Activated T-cell treated with anti-CD3 and anti-CD28 coated beads, Interleukin-2, amount 50 U/mL, for 72 hours (primary cell): ENCODE measurements at regions not wholly inside any gene's neighbourhood (a gene's known extent, or its start where the extent isn't known, plus 50 kb on each side); places are given as distances from the start of the nearest gene placed in this dataset.

Experiments used
- ATAC-seq, 2 donors: fragments of 150-1000 bp; cut with Tn5 transposase; replicated peaks in 1 of 2; 2 replicates each; pipeline ENCODE4 v1.10.0; 2021; ENCODE audit warnings: moderate library complexity in 2 of 2, mild to moderate bottlenecking in 1 of 2
- DNase-seq, 2 donors: peaks; one replicate each; pipeline ENCODE4 v3.0.0; 2021 to 2022; ENCODE audit warnings: mixed read lengths in 1 of 2
- H3K27ac Mint-ChIP-seq: one replicate; pipeline ENCODE4 v1.8.0; 2022; ENCODE audit warnings: mild to moderate bottlenecking, moderate library complexity, mixed read lengths
- H3K27me3 Mint-ChIP-seq: one replicate; pipeline ENCODE4 v1.8.0; 2022; ENCODE audit warnings: low read depth, mixed read lengths
- H3K36me3 Mint-ChIP-seq, 2 donors: one replicate each; pipeline ENCODE4 v1.8.0; 2022; ENCODE audit warnings: mixed read lengths in 2 of 2, mild to moderate bottlenecking in 1 of 2; ENCODE audit not compliant: insufficient read depth in 2 of 2
- H3K4me1 Mint-ChIP-seq: one replicate; pipeline ENCODE4 v1.8.0; 2022; ENCODE audit warnings: low read depth, mixed read lengths
- H3K4me3 Mint-ChIP-seq, 2 donors: one replicate each; pipeline ENCODE4 v1.8.0; 2022; ENCODE audit warnings: mild to moderate bottlenecking in 2 of 2, mixed read lengths in 2 of 2, moderate library complexity in 2 of 2
- H3K9me3 Mint-ChIP-seq, 2 donors: one replicate each; pipeline ENCODE4 v1.8.0; 2022; ENCODE audit warnings: mixed read lengths in 2 of 2

DNA sequence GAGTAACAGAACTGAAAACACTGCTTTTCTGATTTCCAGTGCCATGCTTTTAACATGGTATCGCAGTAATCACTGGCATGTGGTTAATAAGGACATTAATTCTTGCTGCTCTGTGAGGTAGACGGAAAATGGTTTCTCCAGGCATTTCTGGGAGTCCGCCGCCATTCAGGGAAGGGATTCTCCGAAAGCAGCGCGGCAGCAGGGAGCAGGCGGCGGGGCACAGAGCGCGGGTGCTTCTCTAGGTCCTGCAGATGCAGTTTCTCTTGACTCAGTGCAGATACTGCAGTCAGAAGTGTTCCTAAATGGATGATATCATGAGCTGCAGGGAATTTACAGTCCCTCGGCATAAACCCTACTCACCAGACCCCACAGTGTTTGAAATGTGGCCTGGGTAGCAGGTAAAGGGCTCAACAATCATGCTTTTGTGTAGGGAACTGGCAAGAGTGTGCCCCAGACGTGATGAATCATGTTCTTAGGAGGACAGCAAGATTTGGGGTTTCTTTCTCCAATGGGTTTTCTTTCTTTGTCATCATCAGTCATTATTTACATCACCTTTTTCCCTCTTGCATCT, 338.6 kb upstream of the ARGLU1 start:
- ATAC-seq = no peak
- no peak overlapping the region for H3K27ac Mint-ChIP-seq
- DNase-seq = no peak
- no peak overlapping the region for H3K4me3 Mint-ChIP-seq
- H3K27me3 Mint-ChIP-seq = no peaks in the 10 kb centered on the region
- no peaks in the 10 kb centered on the region for H3K36me3 Mint-ChIP-seq
- H3K4me1 Mint-ChIP-seq = peaks cover 5% of the 10 kb centered on the region
- peaks cover 0 to under 1% of the 10 kb centered on the region in 2 donors for H3K9me3 Mint-ChIP-seq

DNA sequence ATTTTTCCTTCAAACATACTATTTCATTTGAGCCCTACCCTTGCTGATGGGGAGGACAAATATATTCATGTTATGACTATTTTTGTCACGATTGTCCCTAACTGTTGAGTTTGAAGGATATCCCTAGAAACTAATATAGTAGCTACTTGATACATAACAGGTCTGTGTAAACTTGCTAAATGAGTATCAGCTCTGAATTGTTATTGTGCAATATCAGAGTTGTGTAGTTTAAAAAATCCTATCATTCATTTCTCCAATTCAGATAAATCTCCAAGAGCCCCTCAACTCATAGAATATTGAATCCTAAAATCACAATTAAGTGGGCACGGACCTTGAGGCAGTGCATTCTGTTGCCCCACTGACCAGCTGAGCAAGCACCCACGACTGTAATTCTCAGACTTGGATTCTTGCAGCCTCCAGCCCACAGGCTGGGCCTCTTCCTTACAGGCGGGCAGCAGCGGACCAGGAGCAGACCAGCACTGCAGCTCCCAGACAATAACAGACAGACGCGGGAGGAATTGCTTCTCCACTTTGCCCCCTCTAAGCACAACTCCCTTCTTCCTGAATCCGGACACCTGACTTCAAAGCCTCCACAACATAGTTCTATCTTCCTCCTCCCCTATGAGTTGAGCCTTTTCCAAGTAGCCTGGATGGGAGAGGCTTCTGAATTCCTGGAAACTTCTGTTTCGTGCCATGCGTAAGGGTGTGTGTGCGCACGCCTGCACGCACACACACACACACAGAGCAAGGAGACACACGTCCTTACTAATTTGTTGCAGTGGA, 337.6 kb upstream of the ARGLU1 start:
- no peaks in the 10 kb centered on the region for H3K27me3 Mint-ChIP-seq
- no peak overlapping the region for H3K27ac Mint-ChIP-seq
- H3K4me3 Mint-ChIP-seq = no peak overlapping the region
- DNase-seq (no peak), ATAC-seq (no peak)
- no peaks in the 10 kb centered on the region for H3K36me3 Mint-ChIP-seq
- H3K4me1 Mint-ChIP-seq = no peaks in the 10 kb centered on the region
- H3K9me3 Mint-ChIP-seq = no peaks in the 10 kb centered on the region

- no peak overlapping the region for H3K4me3 Mint-ChIP-seq
- no peak overlapping the region for H3K27ac Mint-ChIP-seq
- no peak for DNase-seq
- no peak for ATAC-seq
- H3K36me3 Mint-ChIP-seq = no peaks in the 10 kb centered on the region
- no peaks in the 10 kb centered on the region for H3K4me1 Mint-ChIP-seq
- H3K9me3 Mint-ChIP-seq = peaks cover 0 to 1% of the 10 kb centered on the region in 2 donors
- H3K27me3 Mint-ChIP-seq = no peaks in the 10 kb centered on the region
Observed at GRCh38 chr13:106899442-106899841, 331.5 kb upstream of the ARGLU1 start.

DNA sequence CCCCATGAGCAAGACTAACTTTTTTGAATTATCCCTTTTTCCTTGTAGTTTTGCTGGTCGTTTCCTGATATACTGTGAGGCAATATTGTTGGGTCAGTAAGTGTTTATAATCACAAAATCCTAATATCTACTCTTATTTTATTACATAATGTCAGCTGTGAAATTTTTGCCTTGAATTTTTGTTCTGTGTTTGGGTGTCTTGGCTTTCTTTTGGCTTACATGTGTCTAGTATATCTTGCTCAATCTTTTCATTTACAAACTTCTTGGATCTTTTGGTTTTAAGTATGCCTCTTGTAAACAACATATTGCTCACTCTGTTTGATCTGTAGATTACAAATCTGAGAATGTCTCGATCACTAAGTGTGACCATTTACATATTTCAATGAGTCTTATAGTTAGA, 330.3 kb upstream of the ARGLU1 start:
- Mint-ChIP-seq H3K4me3 (no peak overlapping the region), H3K27ac (no peak overlapping the region), H3K9me3 (peaks cover 0 to 1% of the 10 kb centered on the region in 2 donors), H3K4me1 (no peaks in the 10 kb centered on the region), H3K27me3 (no peaks in the 10 kb centered on the region), H3K36me3 (no peaks in the 10 kb centered on the region)
- ATAC-seq (no peak), DNase-seq (no peak)

- DNase-seq = no peak
- Mint-ChIP-seq H3K9me3 (no peaks in the 10 kb centered on the region), H3K36me3 (no peaks in the 10 kb centered on the region), H3K27me3 (no peaks in the 10 kb centered on the region), H3K4me1 (no peaks in the 10 kb centered on the region), H3K27ac (no peak overlapping the region), H3K4me3 (no peak overlapping the region)
- no peak for ATAC-seq
Observed at GRCh38 chr13:106888148-106888547, 320.2 kb upstream of the ARGLU1 start.

GRCh38 chr13:106887686-106888085, 319.7 kb upstream of the ARGLU1 start:
- no peaks in the 10 kb centered on the region for H3K27me3 Mint-ChIP-seq
- H3K9me3 Mint-ChIP-seq = no peaks in the 10 kb centered on the region

DNA sequence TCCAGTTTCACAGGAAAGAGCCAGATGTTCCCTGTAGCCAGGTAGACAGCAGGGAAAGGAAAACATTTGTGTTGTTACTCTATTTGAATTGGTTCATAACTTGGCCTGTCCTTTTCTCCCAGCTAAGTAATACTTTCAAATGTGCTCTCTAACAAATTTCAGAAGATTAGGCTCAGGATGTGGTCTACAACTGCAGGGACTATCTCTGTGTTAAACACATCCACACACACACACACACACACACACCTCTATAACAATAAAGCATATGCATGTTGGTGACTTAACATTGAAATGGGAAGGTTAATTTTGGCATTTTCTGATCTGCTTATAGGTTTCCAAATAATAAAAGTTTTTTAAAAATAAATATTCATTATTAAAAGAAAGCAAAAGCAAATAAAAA, 316.0 kb upstream of the ARGLU1 start:
- ATAC-seq = no peak
- Mint-ChIP-seq H3K4me1 (no peaks in the 10 kb centered on the region), H3K27ac (no peak overlapping the region), H3K9me3 (peaks cover 0 to 1% of the 10 kb centered on the region in 2 donors), H3K27me3 (no peaks in the 10 kb centered on the region), H3K4me3 (no peak overlapping the region), H3K36me3 (no peaks in the 10 kb centered on the region)
- no peak for DNase-seq

More at GRCh38 chr13:106887686-106888085, 319.7 kb upstream of the ARGLU1 start:
- no peak for ATAC-seq
- H3K4me1 Mint-ChIP-seq = no peaks in the 10 kb centered on the region
- H3K27ac Mint-ChIP-seq = no peak overlapping the region
- no peaks in the 10 kb centered on the region for H3K36me3 Mint-ChIP-seq
- H3K4me3 Mint-ChIP-seq = no peak overlapping the region
- no peak for DNase-seq

- H3K27me3 Mint-ChIP-seq = no peaks in the 10 kb centered on the region
- no peaks in the 10 kb centered on the region for H3K4me1 Mint-ChIP-seq
- DNase-seq = no peak
- H3K36me3 Mint-ChIP-seq = no peaks in the 10 kb centered on the region
- peaks cover 0 to 1% of the 10 kb centered on the region in 2 donors for H3K9me3 Mint-ChIP-seq
- no peak for ATAC-seq
- H3K4me3 Mint-ChIP-seq = no peak overlapping the region
- H3K27ac Mint-ChIP-seq = no peak overlapping the region
Observed at GRCh38 chr13:106882246-106882645, 314.3 kb upstream of the ARGLU1 start.

DNA sequence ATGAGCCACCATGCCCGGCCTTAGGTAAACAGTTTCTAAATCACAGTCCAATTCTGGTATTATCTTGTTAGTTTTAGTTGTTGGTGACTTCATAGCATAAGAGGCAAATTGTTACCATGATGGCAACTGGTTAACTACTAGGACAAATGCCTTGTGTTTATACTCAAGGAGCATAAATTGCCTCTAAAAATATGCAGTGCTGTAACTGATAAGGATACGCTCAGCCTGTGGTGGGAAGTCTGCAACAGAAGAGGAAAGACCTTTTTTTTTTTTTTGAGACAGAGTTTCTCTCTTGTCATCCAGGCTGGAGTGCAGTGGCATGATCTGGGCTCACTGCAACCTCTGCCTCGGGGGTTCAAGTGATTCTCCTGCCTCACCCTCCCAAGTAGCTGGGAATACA, 311.9 kb upstream of the ARGLU1 start:
- ATAC-seq (no peak), DNase-seq (no peak)
- Mint-ChIP-seq H3K27me3 (no peaks in the 10 kb centered on the region), H3K9me3 (peaks cover 0 to 1% of the 10 kb centered on the region in 2 donors), H3K4me3 (no peak overlapping the region), H3K4me1 (no peaks in the 10 kb centered on the region), H3K27ac (no peak overlapping the region), H3K36me3 (no peaks in the 10 kb centered on the region)

DNA sequence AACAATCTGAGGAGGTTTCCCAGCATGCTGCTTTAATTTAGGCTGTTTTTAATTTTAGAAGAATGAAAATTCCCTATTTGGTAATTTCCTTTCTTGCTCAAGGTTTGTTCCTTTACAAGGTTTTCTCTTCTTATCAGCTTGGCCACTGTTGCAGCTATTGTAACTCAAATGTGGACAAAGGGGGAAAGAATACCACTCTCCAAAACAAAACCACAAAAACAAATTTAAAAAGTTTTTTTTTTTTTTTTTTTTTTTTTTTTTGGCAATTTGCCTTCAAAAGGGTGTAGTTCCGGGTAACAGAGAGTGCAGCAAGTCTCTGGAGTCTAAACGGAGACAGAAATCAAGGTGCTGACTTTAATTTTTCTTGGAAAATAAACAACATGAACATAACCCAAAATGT, 306.4 kb upstream of the ARGLU1 start:
- Mint-ChIP-seq H3K4me3 (no peak overlapping the region), H3K4me1 (no peaks in the 10 kb centered on the region), H3K27me3 (no peaks in the 10 kb centered on the region), H3K36me3 (no peaks in the 10 kb centered on the region), H3K27ac (no peak overlapping the region), H3K9me3 (peaks cover 0 to 2% of the 10 kb centered on the region in 2 donors)
- DNase-seq (no peak), ATAC-seq (no peak)

DNA sequence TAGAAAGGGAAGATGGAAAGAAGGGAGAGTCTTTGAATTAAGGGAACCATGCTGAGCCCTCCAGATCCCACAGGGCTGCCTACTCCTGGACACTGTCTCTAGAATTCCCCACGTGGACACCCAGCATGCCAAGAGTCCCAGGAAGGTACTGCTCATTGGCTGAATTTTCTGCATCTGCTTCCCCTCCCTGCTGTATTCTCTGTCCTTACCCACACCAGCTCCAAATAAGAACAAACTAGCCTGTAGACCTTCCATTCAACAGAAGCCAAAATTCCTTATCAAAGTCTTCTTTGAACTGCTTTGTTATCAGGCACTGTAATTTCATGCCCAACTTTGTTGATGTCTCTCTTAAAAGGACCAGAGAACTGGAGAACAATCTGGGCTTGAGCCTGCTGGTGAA, 305.9 kb upstream of the ARGLU1 start:
- DNase-seq = no peak
- ATAC-seq = no peak
- no peaks in the 10 kb centered on the region for H3K36me3 Mint-ChIP-seq
- no peaks in the 10 kb centered on the region for H3K27me3 Mint-ChIP-seq
- no peak overlapping the region for H3K4me3 Mint-ChIP-seq
- H3K27ac Mint-ChIP-seq = no peak overlapping the region
- H3K4me1 Mint-ChIP-seq = no peaks in the 10 kb centered on the region
- peaks cover 0 to 2% of the 10 kb centered on the region in 2 donors for H3K9me3 Mint-ChIP-seq

DNA sequence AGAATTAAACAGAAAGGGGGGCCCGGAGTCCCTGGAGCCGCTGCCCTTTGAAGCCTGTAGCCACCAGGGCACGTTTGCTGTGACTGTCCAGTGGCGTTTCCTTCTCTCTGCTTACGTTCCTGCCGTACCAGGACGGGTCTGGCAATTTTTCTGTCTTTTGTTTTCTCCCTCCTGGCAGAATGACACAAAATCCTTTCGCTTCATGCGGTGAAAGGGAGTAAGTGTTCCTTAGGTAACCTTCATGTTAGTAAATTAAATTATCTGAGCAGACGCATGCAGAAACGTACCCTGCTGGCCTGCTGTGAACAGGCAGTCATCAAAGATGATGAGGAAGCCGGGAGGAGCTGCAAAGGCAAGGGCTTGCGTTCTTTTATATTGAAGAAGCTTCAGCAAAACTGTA, 299.3 kb upstream of the ARGLU1 start:
- peaks cover 23% of the 10 kb centered on the region for H3K27me3 Mint-ChIP-seq
- H3K27ac Mint-ChIP-seq = no peak overlapping the region
- H3K36me3 Mint-ChIP-seq = peaks cover 0 to 3% of the 10 kb centered on the region in 2 donors
- ATAC-seq = no peak
- H3K9me3 Mint-ChIP-seq = peaks cover 0 to 7% of the 10 kb centered on the region in 2 donors
- no peak for DNase-seq
- no peaks in the 10 kb centered on the region for H3K4me1 Mint-ChIP-seq
- no peak overlapping the region for H3K4me3 Mint-ChIP-seq

DNA sequence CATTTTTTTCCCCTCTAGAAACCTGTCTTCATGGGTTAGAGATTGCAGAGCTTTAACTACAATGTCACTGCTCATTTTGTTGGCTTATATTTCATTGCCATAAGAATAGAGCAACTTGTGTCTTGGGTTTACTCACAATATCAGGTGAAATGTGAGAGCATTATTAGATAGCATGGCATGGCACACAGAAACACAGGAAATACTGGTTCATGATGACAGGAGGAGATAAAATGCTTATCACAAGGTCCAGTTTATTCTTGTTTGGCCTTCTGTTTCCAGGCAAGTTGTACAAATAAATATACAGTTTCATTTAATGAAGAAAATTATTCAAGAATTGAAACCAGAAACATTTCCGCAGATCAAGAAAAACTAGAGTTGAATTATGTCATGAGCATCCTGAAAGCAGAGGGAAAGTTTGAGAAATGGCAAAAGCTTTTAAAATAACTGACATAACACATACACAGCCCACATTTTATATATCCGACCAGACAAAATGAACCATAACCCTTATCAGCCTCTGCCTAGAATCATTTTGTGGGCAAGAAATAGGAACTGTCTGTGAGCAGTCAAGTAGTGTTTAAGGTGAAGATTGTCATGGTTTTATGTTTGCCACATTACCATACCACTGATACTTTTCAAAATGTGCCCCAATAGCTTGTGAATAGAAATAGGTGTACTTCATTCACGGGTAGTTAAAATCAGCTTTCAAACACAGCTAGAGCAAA, 297.9 kb upstream of the ARGLU1 start:
- Mint-ChIP-seq H3K27ac (no peak overlapping the region), H3K9me3 (peaks cover 0 to 7% of the 10 kb centered on the region in 2 donors), H3K4me3 (no peak overlapping the region), H3K27me3 (peaks cover 23% of the 10 kb centered on the region), H3K36me3 (peaks cover 0 to 3% of the 10 kb centered on the region in 2 donors), H3K4me1 (no peaks in the 10 kb centered on the region)
- ATAC-seq = no peak
- no peak for DNase-seq
